ENCODE measurements at regions not wholly inside any gene's neighbourhood (a gene's known extent, or its start where the extent isn't known, plus 50 kb on each side); places are given as distances from the start of the nearest gene placed in this dataset.

DNA sequence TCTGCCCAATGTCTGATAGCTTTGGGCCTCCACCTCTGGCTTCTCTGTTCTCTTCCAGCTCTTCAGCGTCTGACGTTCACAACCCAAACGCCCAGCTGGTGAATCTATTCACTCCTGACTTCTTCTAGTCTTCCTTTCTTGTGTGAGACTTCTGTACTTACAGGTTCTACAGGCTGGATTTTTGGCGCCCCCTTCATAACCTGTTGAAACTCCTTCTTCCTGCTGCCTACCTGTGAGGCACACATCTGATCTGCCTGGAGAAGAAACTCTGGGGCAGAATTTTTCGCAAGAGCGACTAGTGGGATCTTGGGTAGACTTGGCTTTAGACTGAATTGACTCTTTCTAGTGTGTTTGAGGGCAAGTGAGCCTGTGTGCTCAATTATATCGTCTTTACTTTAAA is 249.3 kb downstream of the REEP3 start:
- H3K4me1 ChIP-seq (ENCODE audit: control insufficient read depth in 1 of 2, insufficient read depth in 2 of 2, low read length in 2 of 2): peaks cover 0 to 5% of the 10 kb centered on the region in 2 donors
- H3K27ac ChIP-seq (ENCODE audit: low read depth, low read length): no peak overlapping the region
- H3K9me3 ChIP-seq (ENCODE audit: control insufficient read depth in 1 of 2, low read length in 2 of 2): no peaks in the 10 kb centered on the region
- no peak overlapping the region for H3K4me3 ChIP-seq (ENCODE audit: low read depth in 1 of 2, low read length in 2 of 2)
- H3K27me3 ChIP-seq (ENCODE audit: control insufficient read depth in 1 of 2, insufficient read depth in 2 of 2, low read length in 2 of 2): peaks cover 0 to 3% of the 10 kb centered on the region in 2 donors
- no peaks in the 10 kb centered on the region for H3K36me3 ChIP-seq (ENCODE audit: control insufficient read depth in 1 of 2, insufficient read depth in 2 of 2, low read length in 2 of 2)
- H3K9ac ChIP-seq (ENCODE audit: low read depth in 1 of 2, low read length in 2 of 2): no peak overlapping the region

DNA sequence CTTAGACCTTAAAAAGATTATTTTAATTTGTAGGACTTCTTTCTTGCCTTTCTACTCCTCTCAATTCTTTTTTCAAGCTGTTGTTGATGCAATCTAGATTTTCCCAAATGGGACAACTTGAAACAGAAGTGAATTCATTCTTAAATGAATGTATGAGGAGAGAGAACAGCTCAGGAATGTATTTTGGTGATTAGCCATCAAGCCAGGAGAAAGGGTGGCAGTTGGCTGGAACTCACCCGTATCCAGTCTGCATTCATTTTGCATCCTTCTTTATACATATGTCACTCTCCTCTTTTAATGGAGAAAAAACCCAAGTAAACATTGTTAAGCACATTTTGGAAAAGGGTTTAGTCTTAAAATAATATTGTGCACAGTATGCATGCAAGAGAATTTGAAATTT is 251.3 kb downstream of the REEP3 start:
- no peak overlapping the region for H3K4me3 ChIP-seq (ENCODE audit: low read depth in 1 of 2, low read length in 2 of 2)
- H3K36me3 ChIP-seq (ENCODE audit: control insufficient read depth in 1 of 2, insufficient read depth in 2 of 2, low read length in 2 of 2): no peaks in the 10 kb centered on the region
- no peak overlapping the region for H3K9ac ChIP-seq (ENCODE audit: low read depth in 1 of 2, low read length in 2 of 2)
- H3K9me3 ChIP-seq (ENCODE audit: control insufficient read depth in 1 of 2, low read length in 2 of 2): no peaks in the 10 kb centered on the region
- H3K4me1 ChIP-seq (ENCODE audit: control insufficient read depth in 1 of 2, insufficient read depth in 2 of 2, low read length in 2 of 2): peaks cover 0 to 5% of the 10 kb centered on the region in 2 donors
- no peak overlapping the region for H3K27ac ChIP-seq (ENCODE audit: low read depth, low read length)
- H3K27me3 ChIP-seq (ENCODE audit: control insufficient read depth in 1 of 2, insufficient read depth in 2 of 2, low read length in 2 of 2): peaks cover 0 to 3% of the 10 kb centered on the region in 2 donors

DNA sequence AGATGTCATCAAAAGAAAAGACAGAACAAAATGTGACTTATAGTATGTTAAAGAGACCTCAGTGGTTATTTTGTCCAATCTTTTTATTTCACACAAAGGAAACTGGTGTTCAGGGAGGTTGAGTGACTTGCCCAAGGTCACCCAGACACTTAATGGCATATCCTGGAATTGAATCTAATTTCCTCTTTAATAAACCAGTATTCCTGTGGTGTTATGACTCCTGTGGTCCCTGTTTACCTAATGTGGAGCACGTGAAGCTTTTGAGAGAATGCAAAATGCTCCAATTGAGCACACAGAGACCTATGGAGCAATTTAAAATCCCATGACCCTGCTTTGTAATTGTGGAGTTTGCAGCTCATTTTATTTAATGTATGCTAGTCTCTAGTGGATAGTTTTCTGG is 251.9 kb downstream of the REEP3 start:
- Histone ChIP-seq H3K9ac (ENCODE audit: low read depth in 1 of 2, low read length in 2 of 2) (no peak overlapping the region), H3K4me3 (ENCODE audit: low read depth in 1 of 2, low read length in 2 of 2) (no peak overlapping the region), H3K4me1 (ENCODE audit: control insufficient read depth in 1 of 2, insufficient read depth in 2 of 2, low read length in 2 of 2) (peaks cover 0 to 5% of the 10 kb centered on the region in 2 donors), H3K27ac (ENCODE audit: low read depth, low read length) (no peak overlapping the region), H3K9me3 (ENCODE audit: control insufficient read depth in 1 of 2, low read length in 2 of 2) (no peaks in the 10 kb centered on the region), H3K27me3 (ENCODE audit: control insufficient read depth in 1 of 2, insufficient read depth in 2 of 2, low read length in 2 of 2) (peaks cover 0 to 3% of the 10 kb centered on the region in 2 donors), H3K36me3 (ENCODE audit: control insufficient read depth in 1 of 2, insufficient read depth in 2 of 2, low read length in 2 of 2) (no peaks in the 10 kb centered on the region)

DNA sequence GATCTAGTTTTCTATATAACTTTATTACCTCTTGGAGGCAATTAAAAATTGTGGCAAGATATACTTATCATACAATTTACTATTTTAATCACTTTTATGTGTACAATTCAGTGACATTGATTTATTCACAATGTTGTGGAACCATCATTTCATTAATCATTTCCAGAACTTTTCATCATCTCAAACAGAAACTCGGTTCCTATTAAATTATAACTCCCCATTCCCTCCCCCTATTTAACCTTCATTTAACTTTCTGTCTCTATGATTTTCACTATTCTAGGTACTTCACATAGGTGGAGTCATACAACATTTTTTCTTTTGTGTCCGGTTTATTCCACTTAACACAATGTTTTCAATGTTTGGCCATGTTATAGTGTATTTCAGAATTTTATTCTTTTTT is 252.8 kb downstream of the REEP3 start:
- H3K36me3 ChIP-seq (ENCODE audit: control insufficient read depth in 1 of 2, insufficient read depth in 2 of 2, low read length in 2 of 2): no peaks in the 10 kb centered on the region
- H3K9ac ChIP-seq (ENCODE audit: low read depth in 1 of 2, low read length in 2 of 2): no peak overlapping the region
- H3K4me3 ChIP-seq (ENCODE audit: low read depth in 1 of 2, low read length in 2 of 2): no peak overlapping the region
- H3K27me3 ChIP-seq (ENCODE audit: control insufficient read depth in 1 of 2, insufficient read depth in 2 of 2, low read length in 2 of 2): peaks cover 0 to 3% of the 10 kb centered on the region in 2 donors
- peaks cover 0 to 5% of the 10 kb centered on the region in 2 donors for H3K4me1 ChIP-seq (ENCODE audit: control insufficient read depth in 1 of 2, insufficient read depth in 2 of 2, low read length in 2 of 2)
- no peak overlapping the region for H3K27ac ChIP-seq (ENCODE audit: low read depth, low read length)
- no peaks in the 10 kb centered on the region for H3K9me3 ChIP-seq (ENCODE audit: control insufficient read depth in 1 of 2, low read length in 2 of 2)

DNA sequence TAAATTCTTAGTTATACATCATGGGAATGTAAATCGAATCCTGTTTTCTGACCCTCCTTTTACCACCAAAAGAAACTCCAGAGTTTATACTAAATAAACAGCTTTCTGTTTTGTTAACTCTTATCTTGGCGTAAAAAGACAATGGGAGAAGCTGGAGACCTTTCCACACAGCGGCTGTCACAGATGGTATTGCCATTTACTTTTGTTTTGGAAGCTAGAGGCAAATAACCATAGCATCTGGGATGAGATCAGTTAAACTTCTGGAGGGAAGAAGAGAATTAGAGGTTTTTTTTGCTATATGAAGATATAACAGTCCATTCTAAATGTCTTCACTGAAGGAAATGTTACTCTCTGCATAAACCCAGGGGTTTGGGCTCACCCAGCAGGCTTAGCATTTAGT is 258.9 kb downstream of the REEP3 start:
- H3K27me3 ChIP-seq (ENCODE audit: control insufficient read depth in 1 of 2, insufficient read depth in 2 of 2, low read length in 2 of 2): peaks cover 0 to 6% of the 10 kb centered on the region in 2 donors
- no peaks in the 10 kb centered on the region for H3K36me3 ChIP-seq (ENCODE audit: control insufficient read depth in 1 of 2, insufficient read depth in 2 of 2, low read length in 2 of 2)
- no peak overlapping the region for H3K4me3 ChIP-seq (ENCODE audit: low read depth in 1 of 2, low read length in 2 of 2)
- no peak overlapping the region for H3K9ac ChIP-seq (ENCODE audit: low read depth in 1 of 2, low read length in 2 of 2)
- no peaks in the 10 kb centered on the region for H3K4me1 ChIP-seq (ENCODE audit: control insufficient read depth in 1 of 2, insufficient read depth in 2 of 2, low read length in 2 of 2)
- no peaks in the 10 kb centered on the region for H3K9me3 ChIP-seq (ENCODE audit: control insufficient read depth in 1 of 2, low read length in 2 of 2)
- no peak overlapping the region for H3K27ac ChIP-seq (ENCODE audit: low read depth, low read length)

DNA sequence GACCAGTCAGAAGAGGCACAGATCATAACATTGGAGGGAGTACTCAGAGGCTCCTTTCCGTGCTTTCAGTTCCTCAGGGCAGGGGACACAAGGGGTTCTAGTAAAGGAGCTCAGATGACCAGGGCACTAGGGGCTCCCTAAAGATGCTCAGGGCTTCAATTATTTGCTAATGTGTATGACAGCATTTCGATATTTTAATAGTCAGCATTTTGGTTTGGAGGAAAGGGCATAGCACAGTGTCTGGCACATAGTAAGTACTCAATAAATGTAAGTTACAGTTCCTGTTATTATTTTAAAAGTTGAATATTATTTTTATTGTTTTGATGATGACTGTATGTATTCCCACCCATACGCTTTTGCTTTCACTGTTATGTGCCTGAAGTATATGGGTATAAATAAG is 260.0 kb downstream of the REEP3 start:
- no peaks in the 10 kb centered on the region for H3K9me3 ChIP-seq (ENCODE audit: control insufficient read depth in 1 of 2, low read length in 2 of 2)
- H3K27me3 ChIP-seq (ENCODE audit: control insufficient read depth in 1 of 2, insufficient read depth in 2 of 2, low read length in 2 of 2): peaks cover 0 to 6% of the 10 kb centered on the region in 2 donors
- no peaks in the 10 kb centered on the region for H3K4me1 ChIP-seq (ENCODE audit: control insufficient read depth in 1 of 2, insufficient read depth in 2 of 2, low read length in 2 of 2)
- no peaks in the 10 kb centered on the region for H3K36me3 ChIP-seq (ENCODE audit: control insufficient read depth in 1 of 2, insufficient read depth in 2 of 2, low read length in 2 of 2)
- H3K9ac ChIP-seq (ENCODE audit: low read depth in 1 of 2, low read length in 2 of 2): no peak overlapping the region
- no peak overlapping the region for H3K4me3 ChIP-seq (ENCODE audit: low read depth in 1 of 2, low read length in 2 of 2)
- no peak overlapping the region for H3K27ac ChIP-seq (ENCODE audit: low read depth, low read length)

DNA sequence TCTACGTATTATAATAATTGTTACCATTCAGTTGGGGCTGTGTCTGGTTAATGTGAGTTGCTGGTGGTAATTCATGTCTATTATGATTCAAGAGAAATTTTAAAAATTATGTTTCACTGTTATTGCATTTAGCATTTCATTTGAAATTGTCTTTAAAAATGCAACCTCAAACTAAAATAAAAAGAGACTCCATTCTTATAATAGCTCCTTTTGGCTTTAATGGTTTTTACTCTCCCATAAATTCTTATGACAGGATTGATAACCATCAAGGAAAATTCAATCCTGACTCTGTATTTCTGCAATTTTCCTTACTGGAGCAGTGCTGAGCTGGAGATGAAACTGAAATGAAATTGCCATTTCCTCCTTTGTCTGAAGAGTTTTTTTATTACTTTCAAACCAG is 262.7 kb downstream of the REEP3 start:
- Histone ChIP-seq H3K4me3 (ENCODE audit: low read depth in 1 of 2, low read length in 2 of 2) (no peak overlapping the region), H3K27ac (ENCODE audit: low read depth, low read length) (no peak overlapping the region), H3K9ac (ENCODE audit: low read depth in 1 of 2, low read length in 2 of 2) (no peak overlapping the region), H3K27me3 (ENCODE audit: control insufficient read depth in 1 of 2, insufficient read depth in 2 of 2, low read length in 2 of 2) (peaks cover 0 to 6% of the 10 kb centered on the region in 2 donors), H3K36me3 (ENCODE audit: control insufficient read depth in 1 of 2, insufficient read depth in 2 of 2, low read length in 2 of 2) (no peaks in the 10 kb centered on the region), H3K4me1 (ENCODE audit: control insufficient read depth in 1 of 2, insufficient read depth in 2 of 2, low read length in 2 of 2) (no peaks in the 10 kb centered on the region), H3K9me3 (ENCODE audit: control insufficient read depth in 1 of 2, low read length in 2 of 2) (no peaks in the 10 kb centered on the region)

DNA sequence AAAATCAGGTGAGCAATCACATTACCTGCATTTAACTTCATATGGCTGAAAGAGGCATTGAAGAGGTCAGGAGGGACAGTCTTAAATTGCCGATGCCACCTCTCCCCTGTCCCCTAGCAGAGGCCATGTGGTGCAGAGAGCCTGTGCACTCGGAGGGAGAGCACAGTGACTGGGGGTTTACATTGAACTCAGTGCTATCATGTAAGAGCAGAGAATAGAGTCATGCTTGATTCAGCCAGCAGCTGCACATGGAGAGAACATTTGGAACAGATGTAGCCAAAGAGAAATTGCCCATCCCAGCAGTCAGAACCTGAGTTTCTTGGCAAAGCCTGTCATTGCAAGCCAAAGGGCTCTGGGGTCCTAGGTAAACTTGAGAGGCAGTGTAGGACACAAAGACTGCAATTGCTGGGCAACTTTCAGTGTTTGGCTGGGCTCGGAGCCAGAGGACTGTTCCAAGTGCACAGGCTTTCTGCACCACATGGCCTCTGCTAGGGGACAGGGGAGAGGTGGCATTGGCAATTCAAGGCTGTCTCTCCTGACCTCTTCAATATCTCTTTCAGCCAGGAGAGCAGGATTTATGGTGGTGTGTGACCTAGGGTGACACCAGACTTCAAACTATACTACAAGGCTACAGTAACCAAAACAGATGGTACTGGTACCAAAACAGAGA is 267.1 kb downstream of the REEP3 start:
- H3K4me1 ChIP-seq (ENCODE audit: control insufficient read depth in 1 of 2, insufficient read depth in 2 of 2, low read length in 2 of 2): no peaks in the 10 kb centered on the region
- H3K9me3 ChIP-seq (ENCODE audit: control insufficient read depth in 1 of 2, low read length in 2 of 2): no peaks in the 10 kb centered on the region
- no peaks in the 10 kb centered on the region for H3K36me3 ChIP-seq (ENCODE audit: control insufficient read depth in 1 of 2, insufficient read depth in 2 of 2, low read length in 2 of 2)
- no peak overlapping the region for H3K4me3 ChIP-seq (ENCODE audit: low read depth in 1 of 2, low read length in 2 of 2)
- H3K27ac ChIP-seq (ENCODE audit: low read depth, low read length): no peak overlapping the region
- no peak overlapping the region for H3K9ac ChIP-seq (ENCODE audit: low read depth in 1 of 2, low read length in 2 of 2)
- no peaks in the 10 kb centered on the region for H3K27me3 ChIP-seq (ENCODE audit: control insufficient read depth in 1 of 2, insufficient read depth in 2 of 2, low read length in 2 of 2)

DNA sequence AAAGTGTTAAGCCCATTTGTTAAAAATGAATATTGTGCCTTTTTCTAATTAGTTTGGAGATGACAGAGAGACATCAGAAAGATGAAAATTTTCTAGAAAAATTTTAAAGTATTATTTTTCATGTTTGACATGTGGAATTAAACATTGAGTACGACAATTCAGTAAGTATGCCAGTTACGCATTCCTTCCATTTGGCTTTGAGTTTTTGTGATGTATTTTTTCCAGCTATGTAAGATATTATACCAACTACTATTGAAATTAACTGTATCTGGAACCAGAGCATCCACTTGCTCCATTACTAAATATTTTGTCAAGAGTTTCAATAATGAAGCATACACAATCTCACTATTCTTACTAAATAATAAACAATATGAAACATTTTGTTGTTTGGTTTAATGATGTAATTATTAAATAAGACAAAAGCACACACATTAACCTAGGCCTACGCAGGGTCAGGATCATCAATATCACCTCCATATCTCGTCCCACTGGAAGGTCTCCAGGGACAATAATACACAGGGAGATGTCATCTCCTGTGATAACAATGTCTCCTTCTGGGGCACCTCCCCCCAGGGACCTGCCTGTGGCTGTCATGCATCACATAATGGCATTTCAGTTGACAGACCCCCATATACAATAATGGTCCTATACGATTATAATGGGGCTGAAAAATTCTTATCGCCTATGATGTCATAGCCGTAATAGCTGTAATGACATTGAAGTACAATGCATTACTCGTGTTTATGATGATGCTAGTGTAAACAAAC is 274.1 kb downstream of the REEP3 start:
- H3K9me3 ChIP-seq (ENCODE audit: control insufficient read depth in 1 of 2, low read length in 2 of 2): no peaks in the 10 kb centered on the region
- H3K9ac ChIP-seq (ENCODE audit: low read depth in 1 of 2, low read length in 2 of 2): no peak overlapping the region
- H3K4me3 ChIP-seq (ENCODE audit: low read depth in 1 of 2, low read length in 2 of 2): no peak overlapping the region
- no peaks in the 10 kb centered on the region for H3K27me3 ChIP-seq (ENCODE audit: control insufficient read depth in 1 of 2, insufficient read depth in 2 of 2, low read length in 2 of 2)
- no peak overlapping the region for H3K27ac ChIP-seq (ENCODE audit: low read depth, low read length)
- no peaks in the 10 kb centered on the region for H3K36me3 ChIP-seq (ENCODE audit: control insufficient read depth in 1 of 2, insufficient read depth in 2 of 2, low read length in 2 of 2)
- no peaks in the 10 kb centered on the region for H3K4me1 ChIP-seq (ENCODE audit: control insufficient read depth in 1 of 2, insufficient read depth in 2 of 2, low read length in 2 of 2)

DNA sequence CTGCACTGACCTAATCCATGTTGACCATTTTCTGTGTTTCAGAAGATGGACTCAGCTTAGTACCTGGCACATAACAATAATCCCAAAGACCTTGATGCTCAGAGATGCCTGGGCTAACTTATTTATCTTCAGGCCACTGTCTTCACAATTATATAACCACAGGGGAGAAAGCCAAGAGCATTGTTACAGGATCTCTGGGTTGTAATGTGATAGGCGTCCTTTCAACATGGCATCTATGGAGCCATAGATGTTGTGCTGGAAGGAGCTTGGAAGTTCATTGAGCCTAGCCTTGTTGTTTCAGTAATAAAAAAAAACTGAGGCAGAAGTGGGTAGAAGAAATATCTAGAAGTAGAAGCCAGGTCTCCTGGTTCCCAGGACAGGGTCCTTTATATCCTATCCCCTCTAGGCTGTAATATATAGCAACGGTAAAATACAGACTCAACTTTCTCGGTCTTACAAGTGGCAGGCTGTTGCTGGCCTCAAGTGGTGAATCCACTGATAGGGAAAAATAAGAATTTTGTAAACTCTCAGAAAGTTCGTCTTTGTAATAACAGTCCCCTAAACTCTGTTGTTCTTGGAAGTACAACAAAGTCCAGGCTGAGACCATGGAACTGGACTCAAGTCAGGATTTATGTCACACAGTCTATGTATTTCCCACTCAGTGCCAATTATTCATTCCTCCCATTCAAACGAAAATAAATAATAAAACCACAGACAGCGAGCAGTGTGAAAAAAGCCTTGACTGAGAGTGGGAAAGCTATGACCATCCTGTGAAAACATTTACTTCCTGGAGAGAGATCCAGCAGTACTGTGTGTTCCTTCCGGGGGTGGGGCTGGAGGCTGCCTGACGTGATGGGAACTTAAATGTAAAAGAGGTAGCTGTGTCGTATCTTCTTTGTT is 277.6 kb downstream of the REEP3 start:
- Histone ChIP-seq H3K9ac (ENCODE audit: low read depth in 1 of 2, low read length in 2 of 2) (no peak overlapping the region), H3K4me3 (ENCODE audit: low read depth in 1 of 2, low read length in 2 of 2) (no peak overlapping the region), H3K36me3 (ENCODE audit: control insufficient read depth in 1 of 2, insufficient read depth in 2 of 2, low read length in 2 of 2) (no peaks in the 10 kb centered on the region), H3K9me3 (ENCODE audit: control insufficient read depth in 1 of 2, low read length in 2 of 2) (no peaks in the 10 kb centered on the region), H3K27ac (ENCODE audit: low read depth, low read length) (no peak overlapping the region), H3K27me3 (ENCODE audit: control insufficient read depth in 1 of 2, insufficient read depth in 2 of 2, low read length in 2 of 2) (no peaks in the 10 kb centered on the region), H3K4me1 (ENCODE audit: control insufficient read depth in 1 of 2, insufficient read depth in 2 of 2, low read length in 2 of 2) (no peaks in the 10 kb centered on the region)
